GM18858 (cell line): ENCODE measurements at regions not wholly inside any gene's neighbourhood (a gene's known extent, or its start where the extent isn't known, plus 50 kb on each side); places are given as distances from the start of the nearest gene placed in this dataset.

Source experiments
- ATAC-seq: cut with Tn5 transposase; IDR thresholded peaks from one replicate; pipeline ENCODE4 v1.9.1; 2021; ENCODE audit not compliant: unreplicated experiment

GRCh38 chr22:48870436-48870835 is 957.2 kb downstream of the BRD1 start:
- ATAC-seq: no peak

- ATAC-seq: no peak
Observed at GRCh38 chr22:48869788-48870187, 957.9 kb downstream of the BRD1 start.

GRCh38 chr22:48869161-48869560 is 958.5 kb downstream of the BRD1 start:
- no peak for ATAC-seq

- ATAC-seq: no peak
Observed at GRCh38 chr22:48868554-48868953, 959.1 kb downstream of the BRD1 start.

GRCh38 chr22:48867891-48868290 is 959.8 kb downstream of the BRD1 start:
- ATAC-seq: no peak

- ATAC-seq: no peak
Observed at GRCh38 chr22:48866906-48867681, 960.6 kb downstream of the BRD1 start.

GRCh38 chr22:48864748-48865147 is 962.9 kb downstream of the BRD1 start:
- no peak for ATAC-seq

- no peak for ATAC-seq
Observed at GRCh38 chr22:48863965-48864528, 963.6 kb downstream of the BRD1 start.

- ATAC-seq: no peak
Observed at GRCh38 chr22:48860557-48860956, 967.1 kb downstream of the BRD1 start.

GRCh38 chr22:48858856-48859255 is 968.8 kb downstream of the BRD1 start:
- ATAC-seq: no peak

GRCh38 chr22:48858121-48858520 is 969.6 kb downstream of the BRD1 start:
- no peak for ATAC-seq

GRCh38 chr22:48857202-48857805 is 970.4 kb downstream of the BRD1 start:
- no peak for ATAC-seq

GRCh38 chr22:48856308-48856615 is 971.4 kb downstream of the BRD1 start:
- ATAC-seq: no peak

GRCh38 chr22:48855593-48856307 is 971.9 kb downstream of the BRD1 start:
- no peak for ATAC-seq

GRCh38 chr22:48855013-48855412 is 972.7 kb downstream of the BRD1 start:
- no peak for ATAC-seq

GRCh38 chr22:48853627-48854240 is 973.9 kb downstream of the BRD1 start:
- no peak for ATAC-seq

GRCh38 chr22:48851933-48852549 is 975.6 kb downstream of the BRD1 start:
- no peak for ATAC-seq

GRCh38 chr22:48850658-48851287 is 976.9 kb downstream of the BRD1 start:
- ATAC-seq: no peak

- ATAC-seq: no peak
Observed at GRCh38 chr22:48849963-48850657, 977.6 kb downstream of the BRD1 start.
